Adrenal gland (tissue), 5 donors: ENCODE measurements at regions not wholly inside any gene's neighbourhood (a gene's known extent, or its start where the extent isn't known, plus 50 kb on each side); places are given as distances from the start of the nearest gene placed in this dataset.

Experiments used
- CTCF ChIP-seq, 6 experiments: fragments of 450-650 bp in 4 of 6; fragments of 200-600 bp in 2 of 6; sonication (generic) in 1 of 6; IDR thresholded peaks; 1 replicate in 5 of 6; 2 replicates in 1 of 6; pipeline versions ENCODE4 v1.5.1 to v1.8.0; 2016 to 2021; ENCODE audit warnings: antibody characterized with exemption in 6 of 6, mild to moderate bottlenecking in 2 of 6, moderate library complexity in 1 of 6
- POLR2A ChIP-seq, 2 donors: fragments of 450-650 bp; IDR thresholded peaks; one replicate each; pipeline ENCODE4 v1.6.1; 2017; ENCODE audit warnings: antibody characterized with exemption in 2 of 2, mild to moderate bottlenecking in 2 of 2, moderate library complexity in 1 of 2
- donor health status: DM: no; HTN: no; CAD: no.

DNA sequence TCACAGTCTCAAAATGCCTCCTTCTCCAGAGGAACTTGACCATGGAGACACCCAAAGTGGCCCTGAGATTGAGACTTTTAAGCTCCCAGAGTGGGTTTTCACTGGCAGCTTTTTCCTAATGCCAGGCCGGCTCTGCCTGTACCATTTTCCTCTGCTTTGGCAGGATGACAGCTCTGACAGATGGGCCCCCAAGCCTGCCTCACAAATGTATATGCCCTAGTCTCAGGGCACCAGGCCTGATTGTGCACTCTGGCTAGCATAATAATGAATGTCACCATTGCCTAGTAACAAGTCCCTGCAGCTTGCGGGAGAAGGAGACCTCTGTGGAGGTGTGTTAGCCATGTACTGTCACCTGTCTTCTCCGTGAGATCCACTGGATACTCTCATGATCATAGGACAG is 772.8 kb upstream of the TSPY4 start:
- TF ChIP-seq CTCF (IDR thresholded peaks at IDR 0.05) (no peak), POLR2A (IDR thresholded peaks at IDR 0.05) (no peak)
